SK-N-SH (cell line): ENCODE measurements at regions not wholly inside any gene's neighbourhood (a gene's known extent, or its start where the extent isn't known, plus 50 kb on each side); places are given as distances from the start of the nearest gene placed in this dataset.

Experiments
- CTCF ChIA-PET: fragments of 300-600, 350-600 bp; formaldehyde crosslinking; extraction: SDS; loops from one replicate; lab custom pipeline; 2021; lab: Yijun Ruan, JAX
- POLR2A ChIA-PET: fragments of 350-600 bp; sonication (Branson Sonifier 250); formaldehyde crosslinking; extraction: SDS; loops from one replicate; lab custom pipeline; 2020; ENCODE audit warnings: antibody characterized with exemption, inconsistent platforms; lab: Yijun Ruan, JAX
- DNase-seq: peaks from one replicate; pipeline ENCODE4 v3.0.0; 2012
- H2AFZ ChIP-seq: fragments of 200-600 bp; sonication (generic); 2 replicates; pipeline ENCODE4 v1.8.1; 2016; ENCODE audit warnings: antibody characterized with exemption, mild to moderate bottlenecking, low read depth
- H3F3A ChIP-seq: fragments of 200-600 bp; sonication (generic); replicated peaks from 2 replicates; pipeline ENCODE3; 2016; ENCODE audit warnings: antibody characterized with exemption, mild to moderate bottlenecking; ENCODE audit not compliant: insufficient read depth
- H3K27ac ChIP-seq, 2 experiments: fragments of 200-500 bp in 1 of 2; fragments of 200-600 bp in 1 of 2; sonication (Bioruptor generic) in 1 of 2; sonication (generic), shearing (Covaris generic) in 1 of 2; 2 replicates each; pipeline versions ENCODE4 v1.5.1 to v1.6.1; 2014 to 2016; ENCODE audit warnings: low read depth in 2 of 2, inconsistent platforms in 1 of 2, low read length in 1 of 2, mild to moderate bottlenecking in 1 of 2, mixed read lengths in 1 of 2
- H3K27me3 ChIP-seq: fragments of 200-600 bp; sonication (generic), shearing (Covaris generic); 2 replicates; pipeline ENCODE4 v1.6.1; 2016; ENCODE audit warnings: mixed run types; ENCODE audit not compliant: insufficient read depth
- H3K36me3 ChIP-seq, 2 experiments: fragments of 200-500 bp in 1 of 2; fragments of 200-600 bp in 1 of 2; sonication (Bioruptor generic) in 1 of 2; sonication (generic) in 1 of 2; replicated peaks in 1 of 2; 2 replicates each; pipeline versions ENCODE3 to v1.5.1; 2014 to 2016; ENCODE audit warnings: low read length in 1 of 2, mild to moderate bottlenecking in 1 of 2; ENCODE audit not compliant: insufficient read depth in 2 of 2, control insufficient read depth in 1 of 2
- H3K4me1 ChIP-seq, 2 experiments: fragments of 200-500 bp in 1 of 2; fragments of 200-600 bp in 1 of 2; sonication (Bioruptor generic) in 1 of 2; sonication (generic), shearing (Covaris generic) in 1 of 2; 2 replicates each; pipeline versions ENCODE4 v1.5.1 to v1.6.1; 2014 to 2016; ENCODE audit warnings: low read depth in 1 of 2, low read length in 1 of 2, mixed run types in 1 of 2; ENCODE audit not compliant: insufficient read depth in 2 of 2, control insufficient read depth in 1 of 2
- H3K4me2 ChIP-seq: fragments of 200-600 bp; sonication (generic), shearing (Covaris generic); 2 replicates; pipeline ENCODE4 v1.6.1; 2017; ENCODE audit warnings: mixed run types
- H3K4me3 ChIP-seq, 2 experiments: fragments of 200-500 bp in 1 of 2; fragments of 200-600 bp in 1 of 2; sonication (Bioruptor generic) in 1 of 2; sonication (generic), shearing (Covaris generic) in 1 of 2; 2 replicates each; pipeline versions ENCODE4 v1.5.1 to v1.8.1; 2014 to 2016; ENCODE audit warnings: low read depth in 2 of 2, inconsistent platforms in 1 of 2, low read length in 1 of 2, mild to moderate bottlenecking in 1 of 2, mixed read lengths in 1 of 2, moderate library complexity in 1 of 2
- H3K79me2 ChIP-seq: fragments of 200-600 bp; sonication (generic); 2 replicates; pipeline ENCODE4 v1.8.1; 2017; ENCODE audit warnings: mild to moderate bottlenecking; ENCODE audit not compliant: insufficient read depth
- H3K9ac ChIP-seq: fragments of 200-600 bp; sonication (generic); 2 replicates; pipeline ENCODE4 v1.6.1; 2017; ENCODE audit warnings: mixed run types
- H3K9me2 ChIP-seq: fragments of 200-600 bp; sonication (generic); 2 replicates; pipeline ENCODE4 v1.6.1; 2017; ENCODE audit warnings: mixed run types
- H3K9me3 ChIP-seq: fragments of 200-600 bp; sonication (generic); 2 replicates; pipeline ENCODE4 v1.6.1; 2017; ENCODE audit warnings: mixed run types, mild to moderate bottlenecking, moderate library complexity
- H4K20me1 ChIP-seq: fragments of 200-600 bp; sonication (generic); 2 replicates; pipeline ENCODE4 v1.6.1; 2017; ENCODE audit warnings: mild to moderate bottlenecking, mixed run types; ENCODE audit not compliant: insufficient read depth
- EP300 ChIP-seq, 2 experiments: IDR thresholded peaks; 2 replicates each; pipeline versions ENCODE4 v1.4.0 to v1.6.1; 2012; ENCODE audit warnings: borderline replicate concordance in 1 of 2, low read depth in 1 of 2, low read length in 1 of 2
- FOSL2 ChIP-seq: IDR thresholded peaks from 2 replicates; pipeline ENCODE4 v1.4.0; 2012; ENCODE audit warnings: low read depth, mild to moderate bottlenecking, moderate library complexity, borderline replicate concordance
- FOXJ3 ChIP-seq: sonication (generic); formaldehyde crosslinking; IDR thresholded peaks from 2 replicates; pipeline ENCODE4 v1.5.1; 2020; ENCODE audit warnings: mild to moderate bottlenecking, missing genetic modification reagents
- FOXM1 ChIP-seq: IDR thresholded peaks from 2 replicates; pipeline ENCODE4 v1.4.0; 2012; ENCODE audit warnings: low read depth, mild to moderate bottlenecking
- GABPA ChIP-seq: IDR thresholded peaks from 2 replicates; pipeline ENCODE4 v1.4.0; 2012; ENCODE audit warnings: low read depth, mild to moderate bottlenecking
- MXI1 ChIP-seq: IDR thresholded peaks from 2 replicates; pipeline ENCODE4 v1.6.1; 2012; ENCODE audit warnings: mild to moderate bottlenecking, low read depth, low read length, improper control_type of control experiment
- RFX5 ChIP-seq: IDR thresholded peaks from 2 replicates; pipeline ENCODE4 v1.6.1; 2012; ENCODE audit warnings: mild to moderate bottlenecking, improper control_type of control experiment, low read length
- SMC3 ChIP-seq: IDR thresholded peaks from 2 replicates; pipeline ENCODE4 v1.6.1; 2012; ENCODE audit warnings: low read depth, low read length, improper control_type of control experiment
- TCF12 ChIP-seq: IDR thresholded peaks from 2 replicates; pipeline ENCODE4 v1.4.0; 2012
- WGBS: methylation state at CpG from one replicate; pipeline ENCODE4 v1.1.6; 2017; ENCODE audit warnings: low lambda C conversion rate; 5-methylcytosine and 5-hydroxymethylcytosine counted together
- TF ChIP-seq, protein P1 (sequence below): IDR thresholded peaks from 2 replicates; pipeline ENCODE4 v1.6.1; 2012; ENCODE audit warnings: mild to moderate bottlenecking, low read depth, low read length, moderate library complexity
- TF ChIP-seq, protein P2 (sequence below): fragments of 150-350 bp; IDR thresholded peaks from 2 replicates; pipeline ENCODE4 v1.6.1; 2016; ENCODE audit warnings: mild to moderate bottlenecking, low read depth, low read length
- TF ChIP-seq, protein P3 (sequence below): fragments of 150-350 bp; IDR thresholded peaks from 2 replicates; pipeline ENCODE4 v1.6.1; 2017; ENCODE audit warnings: antibody characterized with exemption, low read length, low read depth, borderline replicate concordance
- TF ChIP-seq, protein P4 (sequence below): IDR thresholded peaks from 2 replicates; pipeline ENCODE4 v1.4.0; 2012; ENCODE audit warnings: low read depth, borderline replicate concordance
- TF ChIP-seq, protein P5 (sequence below): IDR thresholded peaks from 2 replicates; pipeline ENCODE4; 2012

DNA sequence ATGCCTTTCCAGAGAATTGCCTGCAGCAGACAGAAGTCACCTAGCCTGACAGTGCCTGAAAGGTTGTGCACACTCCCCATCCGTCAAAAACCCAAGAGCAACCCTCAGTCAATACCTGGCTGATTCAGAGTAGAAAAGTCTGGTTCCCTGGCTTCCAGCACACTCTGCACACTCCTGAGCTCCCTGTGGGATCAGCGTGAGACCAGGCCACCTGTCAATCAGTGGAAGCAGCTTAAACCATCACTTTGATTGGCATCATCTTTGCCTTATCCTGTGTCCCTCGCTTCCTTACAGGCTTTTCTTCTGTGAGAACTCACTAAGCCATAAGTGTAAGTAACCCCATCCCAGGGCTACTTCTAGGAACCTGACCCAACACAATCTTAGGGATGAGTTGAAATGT lies 109.8 kb downstream of the ACTL7B start:
- CTCF ChIA-PET = interaction anchor here (0.8 kb wide), 1 partner anchor 16 kb away, joined by 3 read pairs; no protein-coding TSS in a partner anchor
- 6% methylated on average over 2 of the region's 3 CpGs for WGBS

More for the DNA sequence above, 109.8 kb downstream of the ACTL7B start:
- Histone ChIP-seq H3K9ac (no peak overlapping the region), H4K20me1 (no peaks in the 10 kb centered on the region), H3F3A (no peaks in the 10 kb centered on the region), H3K27me3 (peaks cover 6% of the 10 kb centered on the region; the same call in 1 of the 2 replicates), H3K27ac (no peak overlapping the region), H3K4me3 (no peak overlapping the region), H3K9me2 (no peaks in the 10 kb centered on the region), H3K9me3 (no peaks in the 10 kb centered on the region), H3K79me2 (no peaks in the 10 kb centered on the region), H3K4me1 (no peaks in the 10 kb centered on the region), H2AFZ (no peak overlapping the region), H3K4me2 (no peak overlapping the region), H3K36me3 (no peaks in the 10 kb centered on the region)
- DNase-seq = no peak
- TF ChIP-seq SMC3 (no peak), FOXJ3 (CRISPR knock-in tag) (no peak), RFX5 (no peak), FOXM1 (no peak), EP300 (IDR thresholded peaks at IDR 0.05; ENCODE audit: borderline replicate concordance in 1 of 2, low read depth in 1 of 2, low read length in 1 of 2) (no peak), FOSL2 (no peak), GABPA (no peak), MXI1 (no peak), TCF12 (no peak)
- TF ChIP-seq, protein P1, sequence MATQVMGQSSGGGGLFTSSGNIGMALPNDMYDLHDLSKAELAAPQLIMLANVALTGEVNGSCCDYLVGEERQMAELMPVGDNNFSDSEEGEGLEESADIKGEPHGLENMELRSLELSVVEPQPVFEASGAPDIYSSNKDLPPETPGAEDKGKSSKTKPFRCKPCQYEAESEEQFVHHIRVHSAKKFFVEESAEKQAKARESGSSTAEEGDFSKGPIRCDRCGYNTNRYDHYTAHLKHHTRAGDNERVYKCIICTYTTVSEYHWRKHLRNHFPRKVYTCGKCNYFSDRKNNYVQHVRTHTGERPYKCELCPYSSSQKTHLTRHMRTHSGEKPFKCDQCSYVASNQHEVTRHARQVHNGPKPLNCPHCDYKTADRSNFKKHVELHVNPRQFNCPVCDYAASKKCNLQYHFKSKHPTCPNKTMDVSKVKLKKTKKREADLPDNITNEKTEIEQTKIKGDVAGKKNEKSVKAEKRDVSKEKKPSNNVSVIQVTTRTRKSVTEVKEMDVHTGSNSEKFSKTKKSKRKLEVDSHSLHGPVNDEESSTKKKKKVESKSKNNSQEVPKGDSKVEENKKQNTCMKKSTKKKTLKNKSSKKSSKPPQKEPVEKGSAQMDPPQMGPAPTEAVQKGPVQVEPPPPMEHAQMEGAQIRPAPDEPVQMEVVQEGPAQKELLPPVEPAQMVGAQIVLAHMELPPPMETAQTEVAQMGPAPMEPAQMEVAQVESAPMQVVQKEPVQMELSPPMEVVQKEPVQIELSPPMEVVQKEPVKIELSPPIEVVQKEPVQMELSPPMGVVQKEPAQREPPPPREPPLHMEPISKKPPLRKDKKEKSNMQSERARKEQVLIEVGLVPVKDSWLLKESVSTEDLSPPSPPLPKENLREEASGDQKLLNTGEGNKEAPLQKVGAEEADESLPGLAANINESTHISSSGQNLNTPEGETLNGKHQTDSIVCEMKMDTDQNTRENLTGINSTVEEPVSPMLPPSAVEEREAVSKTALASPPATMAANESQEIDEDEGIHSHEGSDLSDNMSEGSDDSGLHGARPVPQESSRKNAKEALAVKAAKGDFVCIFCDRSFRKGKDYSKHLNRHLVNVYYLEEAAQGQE = no peak
- TF ChIP-seq, protein P2, sequence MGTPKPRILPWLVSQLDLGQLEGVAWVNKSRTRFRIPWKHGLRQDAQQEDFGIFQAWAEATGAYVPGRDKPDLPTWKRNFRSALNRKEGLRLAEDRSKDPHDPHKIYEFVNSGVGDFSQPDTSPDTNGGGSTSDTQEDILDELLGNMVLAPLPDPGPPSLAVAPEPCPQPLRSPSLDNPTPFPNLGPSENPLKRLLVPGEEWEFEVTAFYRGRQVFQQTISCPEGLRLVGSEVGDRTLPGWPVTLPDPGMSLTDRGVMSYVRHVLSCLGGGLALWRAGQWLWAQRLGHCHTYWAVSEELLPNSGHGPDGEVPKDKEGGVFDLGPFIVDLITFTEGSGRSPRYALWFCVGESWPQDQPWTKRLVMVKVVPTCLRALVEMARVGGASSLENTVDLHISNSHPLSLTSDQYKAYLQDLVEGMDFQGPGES = no peak
- TF ChIP-seq, protein P3, sequence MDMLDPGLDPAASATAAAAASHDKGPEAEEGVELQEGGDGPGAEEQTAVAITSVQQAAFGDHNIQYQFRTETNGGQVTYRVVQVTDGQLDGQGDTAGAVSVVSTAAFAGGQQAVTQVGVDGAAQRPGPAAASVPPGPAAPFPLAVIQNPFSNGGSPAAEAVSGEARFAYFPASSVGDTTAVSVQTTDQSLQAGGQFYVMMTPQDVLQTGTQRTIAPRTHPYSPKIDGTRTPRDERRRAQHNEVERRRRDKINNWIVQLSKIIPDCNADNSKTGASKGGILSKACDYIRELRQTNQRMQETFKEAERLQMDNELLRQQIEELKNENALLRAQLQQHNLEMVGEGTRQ = no peak
- TF ChIP-seq, protein P4, sequence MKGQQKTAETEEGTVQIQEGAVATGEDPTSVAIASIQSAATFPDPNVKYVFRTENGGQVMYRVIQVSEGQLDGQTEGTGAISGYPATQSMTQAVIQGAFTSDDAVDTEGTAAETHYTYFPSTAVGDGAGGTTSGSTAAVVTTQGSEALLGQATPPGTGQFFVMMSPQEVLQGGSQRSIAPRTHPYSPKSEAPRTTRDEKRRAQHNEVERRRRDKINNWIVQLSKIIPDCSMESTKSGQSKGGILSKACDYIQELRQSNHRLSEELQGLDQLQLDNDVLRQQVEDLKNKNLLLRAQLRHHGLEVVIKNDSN = no peak
- TF ChIP-seq, protein P5, sequence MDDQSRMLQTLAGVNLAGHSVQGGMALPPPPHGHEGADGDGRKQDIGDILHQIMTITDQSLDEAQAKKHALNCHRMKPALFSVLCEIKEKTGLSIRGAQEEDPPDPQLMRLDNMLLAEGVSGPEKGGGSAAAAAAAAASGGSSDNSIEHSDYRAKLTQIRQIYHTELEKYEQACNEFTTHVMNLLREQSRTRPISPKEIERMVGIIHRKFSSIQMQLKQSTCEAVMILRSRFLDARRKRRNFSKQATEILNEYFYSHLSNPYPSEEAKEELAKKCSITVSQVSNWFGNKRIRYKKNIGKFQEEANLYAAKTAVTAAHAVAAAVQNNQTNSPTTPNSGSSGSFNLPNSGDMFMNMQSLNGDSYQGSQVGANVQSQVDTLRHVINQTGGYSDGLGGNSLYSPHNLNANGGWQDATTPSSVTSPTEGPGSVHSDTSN = no peak
- POLR2A ChIA-PET = no interaction called here
